Stimulated activated CD4-positive, alpha-beta T cell treated with anti-CD3 and anti-CD28 coated beads, Interleukin-1b, Interleukin-23, amount 100 ng/mL, for 1 hour (primary cell): ENCODE measurements at regions not wholly inside any gene's neighbourhood (a gene's known extent, or its start where the extent isn't known, plus 50 kb on each side); places are given as distances from the start of the nearest gene placed in this dataset.
"Not testable (repeated sequence)": the region's sequence is repeated elsewhere in the genome, so short reads cannot be mapped to it uniquely, and the experiment has no call there.

Experiments used
- DNase-seq, 2 donors: peaks; one replicate each; pipeline ENCODE4 v3.0.0-alpha.2; 2020; ENCODE audit warnings: low read depth in 2 of 2

- DNase-seq, result no peak
Observed at GRCh38 chr7:68823996-68824780, 774.1 kb upstream of the AUTS2 start.

GRCh38 chr7:68828575-68828974, 769.7 kb upstream of the AUTS2 start:
- no peak for DNase-seq

GRCh38 chr7:68833422-68833821, 764.9 kb upstream of the AUTS2 start:
- DNase-seq, result no peak

- no peak for DNase-seq
Observed at GRCh38 chr7:68839014-68839413, 759.3 kb upstream of the AUTS2 start.

- no peak for DNase-seq
Observed at GRCh38 chr7:68840991-68841390, 757.3 kb upstream of the AUTS2 start.

GRCh38 chr7:68843985-68844384, 754.3 kb upstream of the AUTS2 start:
- DNase-seq, result not testable (repeated sequence)

- no peak for DNase-seq
Observed at GRCh38 chr7:68846811-68847325, 751.4 kb upstream of the AUTS2 start.

GRCh38 chr7:68853254-68853653, 745.0 kb upstream of the AUTS2 start:
- no peak for DNase-seq

- DNase-seq, result no peak
Observed at GRCh38 chr7:68857571-68857970, 740.7 kb upstream of the AUTS2 start.

- no peak for DNase-seq
Observed at GRCh38 chr7:68858497-68858896, 739.8 kb upstream of the AUTS2 start.

GRCh38 chr7:68861171-68861570, 737.1 kb upstream of the AUTS2 start:
- DNase-seq, result no peak

GRCh38 chr7:68862261-68862660, 736.0 kb upstream of the AUTS2 start:
- no peak for DNase-seq

GRCh38 chr7:68862736-68863135, 735.5 kb upstream of the AUTS2 start:
- DNase-seq, result no peak

GRCh38 chr7:68865351-68866199, 732.7 kb upstream of the AUTS2 start:
- no peak for DNase-seq

- DNase-seq, result no peak
Observed at GRCh38 chr7:68866200-68866570, 732.1 kb upstream of the AUTS2 start.

- DNase-seq, result not testable (repeated sequence)
Observed at GRCh38 chr7:68866721-68867120, 731.6 kb upstream of the AUTS2 start.

- no peak for DNase-seq
Observed at GRCh38 chr7:68868978-68869377, 729.3 kb upstream of the AUTS2 start.

- DNase-seq, result no peak
Observed at GRCh38 chr7:68873616-68874015, 724.7 kb upstream of the AUTS2 start.

- DNase-seq, result no peak
Observed at GRCh38 chr7:68875857-68876256, 722.4 kb upstream of the AUTS2 start.

- not testable (repeated sequence) for DNase-seq
Observed at GRCh38 chr7:68887116-68887515, 711.2 kb upstream of the AUTS2 start.

- no peak for DNase-seq
Observed at GRCh38 chr7:68888971-68889385, 709.3 kb upstream of the AUTS2 start.

- DNase-seq, result no peak
Observed at GRCh38 chr7:68892236-68892635, 706.0 kb upstream of the AUTS2 start.

GRCh38 chr7:68893411-68893810, 704.9 kb upstream of the AUTS2 start:
- DNase-seq, result no peak
